NB4 (cell line): ENCODE measurements at regions not wholly inside any gene's neighbourhood (a gene's known extent, or its start where the extent isn't known, plus 50 kb on each side); places are given as distances from the start of the nearest gene placed in this dataset.
"Not testable (repeated sequence)": the region's sequence is repeated elsewhere in the genome, so short reads cannot be mapped to it uniquely, and the experiment has no call there.

Experiments used
- DNase-seq: peaks from one replicate; pipeline ENCODE4 v3.0.0; 2010; ENCODE audit warnings: low read depth
- H3K4me3 ChIP-seq: one replicate; pipeline ENCODE4 v1.5.1; 2011; ENCODE audit warnings: mild to moderate bottlenecking, low read depth, low read length, moderate library complexity
- CTCF ChIP-seq: IDR thresholded peaks from one replicate; pipeline ENCODE4 v1.5.1; 2012; ENCODE audit warnings: low read depth, low read length
- MAX ChIP-seq: IDR thresholded peaks from 2 replicates; pipeline ENCODE4 v1.6.1; 2011; ENCODE audit warnings: low read depth, low read length
- MYC ChIP-seq: IDR thresholded peaks from 2 replicates; pipeline ENCODE4 v1.6.1; 2011; ENCODE audit warnings: low read depth, low read length
- POLR2A ChIP-seq: IDR thresholded peaks from 2 replicates; pipeline ENCODE4 v1.6.1; 2011; ENCODE audit warnings: mild to moderate bottlenecking; ENCODE audit not compliant: insufficient read length; ENCODE audit errors: extremely low read depth

GRCh38 chr5:7274203-7274602, 121.7 kb upstream of the ADCY2 start:
- TF ChIP-seq MAX = no peak
- no peak for TF ChIP-seq POLR2A
- no peak for TF ChIP-seq MYC
- TF ChIP-seq CTCF = no peak
- no peak for DNase-seq
- H3K4me3 ChIP-seq = no peak overlapping the region

DNA sequence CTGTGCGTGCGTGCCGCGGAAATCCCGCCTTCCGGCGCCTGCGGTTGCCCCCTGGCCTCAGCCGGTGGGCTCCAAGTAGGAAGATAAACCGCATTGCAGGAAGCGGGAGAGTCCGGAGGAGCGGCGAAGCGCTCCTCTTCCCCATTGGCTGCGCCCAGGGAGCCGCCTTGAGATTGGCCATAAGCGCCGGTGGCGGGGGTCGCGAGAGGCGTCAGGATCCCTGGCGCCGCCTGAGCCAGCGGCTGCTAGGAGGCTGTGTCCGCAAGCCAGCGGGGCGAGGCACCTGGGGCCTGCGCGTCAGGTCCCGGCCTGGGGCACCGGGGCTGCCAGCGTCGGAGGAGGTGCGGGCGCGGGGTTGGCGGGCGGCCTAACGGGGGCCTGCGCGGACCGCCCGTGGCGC, 106.3 kb upstream of the ADCY2 start:
- not testable (repeated sequence) for DNase-seq, H3K4me3 ChIP-seq

DNA sequence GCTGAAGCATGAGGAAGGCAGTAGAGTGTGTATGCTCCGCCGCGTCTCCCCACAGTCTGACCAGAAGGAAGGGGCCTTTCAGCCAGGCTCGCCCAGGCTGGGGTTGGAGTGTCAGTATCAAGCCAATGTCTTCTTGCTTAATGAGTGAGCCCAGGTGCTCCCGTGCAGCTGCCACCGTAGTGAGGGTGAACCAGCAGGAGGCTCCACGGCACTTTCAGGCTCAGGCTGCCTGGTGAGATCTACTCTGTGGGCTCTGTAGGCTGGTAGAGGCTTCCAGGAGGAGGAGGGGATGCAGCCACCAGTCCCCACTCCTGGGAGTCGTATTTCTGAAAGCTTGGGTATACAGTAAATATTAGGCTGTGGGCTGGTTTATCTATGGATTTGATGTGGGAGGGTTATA, 98.1 kb upstream of the ADCY2 start:
- not testable (repeated sequence) for DNase-seq, H3K4me3 ChIP-seq

DNA sequence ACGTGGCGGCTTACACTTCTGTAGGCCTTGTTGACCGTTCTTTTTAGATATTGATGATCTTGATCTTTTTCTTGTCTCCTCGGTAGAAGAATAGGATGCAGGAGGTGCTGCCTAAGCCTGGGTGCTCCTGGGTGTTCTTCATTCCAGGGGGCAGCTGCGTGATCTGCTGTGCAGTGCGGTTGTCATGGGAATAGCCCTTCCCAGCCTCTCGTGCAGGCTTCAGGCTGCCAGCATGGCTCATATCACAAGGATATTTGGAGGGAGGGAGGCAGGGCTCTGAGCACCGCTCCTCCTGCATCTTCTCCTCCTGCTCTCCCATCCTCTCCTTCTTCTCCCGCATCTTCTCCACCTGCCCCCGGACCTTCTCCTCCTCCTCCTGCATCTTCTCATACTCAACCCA, 96.2 kb upstream of the ADCY2 start:
- DNase-seq, H3K4me3 ChIP-seq: not testable (repeated sequence)

- H3K4me3 ChIP-seq, DNase-seq: not testable (repeated sequence)
Observed at GRCh38 chr5:7305000-7305674, 90.8 kb upstream of the ADCY2 start.

DNA sequence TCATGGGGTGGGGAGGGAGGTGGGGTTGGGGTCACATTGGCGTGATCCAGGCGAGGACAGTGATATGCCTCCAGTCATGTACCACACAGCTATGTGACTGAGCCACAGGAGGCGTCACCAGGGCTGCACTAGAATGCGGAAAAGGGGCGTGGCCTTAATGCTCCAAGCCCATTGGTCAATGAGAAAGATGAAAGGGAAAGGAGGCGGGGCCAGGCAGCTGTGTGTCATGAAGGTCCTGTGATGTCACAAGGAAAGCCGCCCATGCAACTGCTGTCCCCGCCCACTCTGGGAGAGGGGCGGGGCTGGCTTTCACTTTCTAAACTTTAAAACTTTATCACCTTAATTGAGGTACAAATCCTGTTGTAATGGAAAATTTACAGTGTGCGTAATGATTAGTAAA, 89.4 kb upstream of the ADCY2 start:
- not testable (repeated sequence) for DNase-seq, H3K4me3 ChIP-seq

DNA sequence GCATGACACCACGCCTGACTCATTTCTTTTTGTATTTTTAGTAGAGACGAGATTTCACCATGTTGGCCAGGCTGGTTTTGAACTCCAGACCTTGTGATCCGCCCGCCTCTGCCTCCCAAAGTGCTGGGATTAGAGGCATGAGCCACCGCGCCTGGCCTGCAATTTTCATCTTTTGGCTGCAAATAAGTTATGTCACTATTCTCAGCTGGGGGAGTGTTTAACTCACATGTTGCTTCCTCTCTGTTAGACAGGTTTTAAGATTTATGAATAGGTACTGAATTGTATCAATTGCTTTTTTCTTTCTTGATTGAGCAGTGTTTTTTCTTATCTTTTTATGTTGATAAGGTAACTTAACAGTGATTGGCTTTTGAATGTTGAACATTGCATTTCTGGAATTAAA, 88.2 kb upstream of the ADCY2 start:
- H3K4me3 ChIP-seq, DNase-seq: not testable (repeated sequence)

DNA sequence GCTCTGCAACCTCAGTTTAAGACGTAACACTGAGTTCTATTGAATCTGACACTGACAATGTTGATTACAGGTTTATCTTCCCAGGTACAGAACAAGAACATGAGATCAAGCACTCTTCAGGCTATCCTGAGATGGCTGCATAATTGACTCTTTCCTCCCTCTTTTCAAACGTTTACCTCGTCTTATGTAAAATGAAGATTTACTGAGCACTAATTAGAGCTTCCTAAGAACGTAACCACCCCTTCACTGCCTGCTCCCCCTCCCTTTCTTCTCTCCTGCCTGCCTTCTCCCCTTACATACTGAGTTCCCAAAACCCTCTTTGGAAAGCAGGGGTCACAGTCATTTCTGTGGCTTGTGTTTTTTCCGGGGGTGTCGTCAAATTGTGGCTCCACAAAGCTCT, 86.2 kb upstream of the ADCY2 start:
- H3K4me3 ChIP-seq = not testable (repeated sequence)

DNA sequence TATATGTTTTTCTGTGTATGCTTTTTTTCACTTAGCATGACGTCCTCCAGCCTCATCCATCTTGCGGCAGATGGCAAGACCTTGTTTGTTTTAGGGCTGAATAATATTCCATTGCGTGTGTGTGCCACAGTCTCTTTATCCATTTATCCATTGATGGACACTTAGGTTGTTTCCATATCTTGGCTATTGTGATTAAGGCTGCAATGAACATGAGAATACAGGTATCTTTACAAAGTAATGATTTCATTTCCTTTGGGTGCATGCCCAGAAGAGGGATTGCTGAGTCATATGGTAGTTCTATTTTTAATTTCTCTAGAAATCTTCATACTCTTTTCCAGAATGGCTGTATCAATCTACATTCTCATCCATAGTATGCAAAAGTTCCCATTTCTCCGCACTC, 85.3 kb upstream of the ADCY2 start:
- H3K4me3 ChIP-seq, DNase-seq: not testable (repeated sequence)

More for the DNA sequence above, 86.2 kb upstream of the ADCY2 start:
- DNase-seq = not testable (repeated sequence)

DNA sequence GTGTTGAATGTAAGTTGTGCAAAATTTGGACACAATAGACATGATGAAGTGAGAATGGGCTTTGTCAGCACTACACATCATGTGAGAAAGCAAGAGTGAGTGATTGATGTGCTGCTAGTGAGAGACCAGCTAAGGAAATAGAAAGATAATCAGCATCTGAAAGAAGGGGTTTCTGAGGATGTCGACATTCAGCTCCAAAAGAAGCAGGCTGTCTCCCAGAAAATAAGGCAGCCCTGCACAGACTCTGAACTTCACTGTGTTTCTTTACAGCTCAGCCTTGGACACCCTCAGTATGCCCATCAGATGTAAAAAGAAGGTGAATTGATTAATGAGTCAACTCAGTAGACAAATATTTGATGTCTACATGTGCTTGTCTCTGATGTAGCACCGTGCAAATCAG, 80.8 kb upstream of the ADCY2 start:
- no peak overlapping the region for H3K4me3 ChIP-seq
- TF ChIP-seq CTCF (no peak), POLR2A (no peak), MAX (no peak), MYC (no peak)

DNA sequence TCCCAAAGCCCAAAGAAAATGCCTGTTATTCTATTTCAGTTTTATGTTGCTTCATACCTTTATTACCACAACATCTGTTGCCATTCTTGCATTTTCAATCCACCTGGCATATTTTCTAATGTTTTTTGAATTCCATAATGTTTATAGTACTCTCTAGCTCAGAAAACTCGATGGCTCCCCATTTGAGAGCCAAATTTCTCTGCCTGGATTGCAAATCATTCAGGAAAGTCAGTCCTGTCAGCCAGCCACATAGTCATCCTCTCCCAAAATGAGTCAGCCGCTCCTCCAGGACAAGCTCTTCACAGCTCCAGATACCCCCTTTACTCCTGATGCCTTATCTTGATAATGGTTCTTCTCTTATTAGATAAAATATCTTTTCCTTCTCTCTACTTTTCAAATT, 78.2 kb upstream of the ADCY2 start:
- DNase-seq = no peak
- H3K4me3 ChIP-seq = no peak overlapping the region
- no peak for TF ChIP-seq CTCF
- no peak for TF ChIP-seq POLR2A
- TF ChIP-seq MAX = no peak

More for the DNA sequence above, 80.8 kb upstream of the ADCY2 start:
- DNase-seq = no peak
